A549 (cell line): ENCODE measurements at regions not wholly inside any gene's neighbourhood (a gene's known extent, or its start where the extent isn't known, plus 50 kb on each side); places are given as distances from the start of the nearest gene placed in this dataset.

ENCODE experiments used
- ATAC-seq, 2 experiments: fragments of 200-7000 bp in 1 of 2; fragments of >200 bp in 1 of 2; cut with Nextera tagmentation in 1 of 2; cut with Tn5 transposase in 1 of 2; 3 replicates each; pipeline versions ENCODE4 v1.8.0 to v1.9.1; 2018 to 2020; ENCODE audit warnings: mild to moderate bottlenecking in 1 of 2, moderate library complexity in 1 of 2
- CTCF ChIA-PET: fragments of 300-600 bp; sonication (Branson Sonifier 250); formaldehyde crosslinking; extraction: SDS; loops from one replicate; lab custom pipeline; 2021; ENCODE audit warnings: antibody characterized with exemption, inconsistent platforms; lab: Yijun Ruan, JAX
- POLR2A ChIA-PET: fragments of 350-600 bp; formaldehyde crosslinking; extraction: SDS; loops from one replicate; lab custom pipeline; 2021; ENCODE audit warnings: antibody characterized with exemption, inconsistent platforms; lab: Yijun Ruan, JAX
- DNase-seq, 2 experiments: peaks; one replicate each; pipeline versions ENCODE4 v3.0.0 to v3.0.0-alpha.2; 2011 to 2016; ENCODE audit warnings: low read depth in 1 of 2, low spot score in 1 of 2
- FAIRE-seq: peaks from 2 replicates; lab custom pipeline; 2011; peaks lifted over from hg19 to GRCh38; lab: Jason Lieb, UNC
- H3K27ac ChIP-seq, 2 experiments: fragments of >200 bp; sonication (Bioruptor Twin); formaldehyde crosslinking; 3 replicates each; pipeline ENCODE4 v1.5.1; 2016 to 2017
- H3K4me1 ChIP-seq: fragments of >200 bp; sonication (Bioruptor Twin); formaldehyde crosslinking; 3 replicates; pipeline ENCODE4 v1.6.1; 2016
- H3K4me2 ChIP-seq: fragments of >200 bp; sonication (Bioruptor Twin); formaldehyde crosslinking; 3 replicates; pipeline ENCODE4 v1.6.1; 2016
- H3K4me3 ChIP-seq: fragments of >200 bp; sonication (Bioruptor Twin); formaldehyde crosslinking; 3 replicates; pipeline ENCODE4 v1.5.1; 2016
- H3K9me3 ChIP-seq: fragments of >200 bp; sonication (Bioruptor Twin); formaldehyde crosslinking; 3 replicates; pipeline ENCODE4 v1.6.1; 2016
- CBX2 ChIP-seq: fragments of 200-600 bp; sonication (generic); IDR thresholded peaks from 2 replicates; pipeline ENCODE4 v1.6.1; 2016; ENCODE audit warnings: low read depth, mild to moderate bottlenecking, borderline replicate concordance
- CBX8 ChIP-seq: fragments of 200-600 bp; sonication (generic); IDR thresholded peaks from 2 replicates; pipeline ENCODE4 v1.6.1; 2016
- CEBPB ChIP-seq, 2 experiments: fragments of >200 bp in 1 of 2; sonication (Bioruptor Twin) in 1 of 2; formaldehyde crosslinking in 1 of 2; IDR thresholded peaks; 2 replicates each; pipeline ENCODE4 v1.6.1; 2012 to 2016
- CHD2 ChIP-seq: fragments of 150-350 bp; IDR thresholded peaks from 2 replicates; pipeline ENCODE4 v1.6.1; 2014; ENCODE audit warnings: low read length; ENCODE audit not compliant: partially characterized antibody
- EHF ChIP-seq: fragments of 250-450 bp; sonication (Bioruptor Pico); IDR thresholded peaks from 2 replicates; pipeline ENCODE4 v1.5.0; 2020; ENCODE audit warnings: mild to moderate bottlenecking
- EP300 ChIP-seq, 2 experiments: fragments of >200 bp; sonication (Bioruptor Twin); formaldehyde crosslinking; IDR thresholded peaks; 2 replicates in 1 of 2; 3 replicates in 1 of 2; pipeline ENCODE4 v1.6.1; 2016 to 2017
- FOSB ChIP-seq: fragments of 250-450 bp; sonication (Bioruptor Pico); IDR thresholded peaks from 2 replicates; pipeline ENCODE4 v1.5.0; 2020; ENCODE audit warnings: mild to moderate bottlenecking, moderate library complexity
- FOSL2 ChIP-seq, 2 experiments: fragments of 450-650 bp in 1 of 2; fragments of >200 bp in 1 of 2; sonication (Bioruptor Twin) in 1 of 2; formaldehyde crosslinking; IDR thresholded peaks; 2 replicates each; pipeline versions ENCODE4 v1.5.0 to v1.6.1; 2016 to 2020; ENCODE audit warnings: mild to moderate bottlenecking in 1 of 2, moderate library complexity in 1 of 2
- GATA3 ChIP-seq: IDR thresholded peaks from 2 replicates; pipeline ENCODE4 v1.6.1; 2012; ENCODE audit warnings: borderline replicate concordance
- HDAC2 ChIP-seq: fragments of 200-600 bp; sonication (generic); IDR thresholded peaks from 2 replicates; pipeline ENCODE4 v1.6.1; 2016
- HOXB13 ChIP-seq: fragments of 250-450 bp; sonication (Bioruptor Pico); IDR thresholded peaks from 2 replicates; pipeline ENCODE4 v1.5.0; 2020; ENCODE audit warnings: low read depth, mild to moderate bottlenecking, moderate library complexity
- MAFK ChIP-seq: fragments of 450-650 bp; IDR thresholded peaks from 2 replicates; pipeline ENCODE4 v1.6.1; 2014; ENCODE audit not compliant: partially characterized antibody
- MAZ ChIP-seq: fragments of 150-350 bp; IDR thresholded peaks from 2 replicates; pipeline ENCODE4 v1.6.1; 2014; ENCODE audit warnings: antibody characterized with exemption, low read depth, low read length, borderline replicate concordance
- MYC ChIP-seq: IDR thresholded peaks from 2 replicates; pipeline ENCODE4 v1.6.1; 2012; ENCODE audit warnings: mild to moderate bottlenecking, inconsistent platforms, low read length, improper control_type of control experiment, borderline replicate concordance
- NFE2L2 ChIP-seq: fragments of 150-350 bp; conservative IDR thresholded peaks from 2 replicates; pipeline ENCODE4 v1.6.1; 2014; ENCODE audit warnings: low read length
- NPAS2 ChIP-seq: fragments of 250-450 bp; sonication (Bioruptor Pico); IDR thresholded peaks from 2 replicates; pipeline ENCODE4 v1.8.0; 2022; ENCODE audit warnings: mild to moderate bottlenecking, moderate library complexity, borderline replicate concordance
- NR3C1 ChIP-seq: fragments of >200 bp; sonication (Bioruptor Twin); formaldehyde crosslinking; IDR thresholded peaks from 3 replicates; pipeline ENCODE4 v1.6.1; 2017
- POLR2AphosphoS2 ChIP-seq: conservative IDR thresholded peaks from 2 replicates; pipeline ENCODE4 v1.6.1; 2012; ENCODE audit warnings: low read length, improper control_type of control experiment, inconsistent platforms
- RCOR1 ChIP-seq: fragments of 150-350 bp; IDR thresholded peaks from 2 replicates; pipeline ENCODE4 v1.6.1; 2014; ENCODE audit warnings: antibody characterized with exemption, low read length, low read depth
- SMC3 ChIP-seq: fragments of >200 bp; sonication (Bioruptor Twin); formaldehyde crosslinking; IDR thresholded peaks from 3 replicates; pipeline ENCODE4 v1.6.1; 2018; ENCODE audit warnings: inconsistent platforms
- SREBF2 ChIP-seq: fragments of 450-650 bp; IDR thresholded peaks from 2 replicates; pipeline ENCODE4 v1.6.1; 2014; ENCODE audit warnings: mild to moderate bottlenecking, moderate library complexity
- TP53 ChIP-seq: fragments of 250-450 bp; sonication (Bioruptor Pico); IDR thresholded peaks from 2 replicates; pipeline ENCODE4 v1.5.0; 2021; ENCODE audit warnings: mild to moderate bottlenecking, moderate library complexity
- ZC3H11A ChIP-seq: fragments of 450-650 bp; IDR thresholded peaks from 2 replicates; pipeline ENCODE4 v1.6.1; 2014; ENCODE audit warnings: antibody characterized with exemption, mild to moderate bottlenecking
- ZNF302 ChIP-seq: fragments of 250-450 bp; sonication (Bioruptor Pico); IDR thresholded peaks from 2 replicates; pipeline ENCODE4 v1.9.0; 2021; ENCODE audit warnings: inconsistent platforms, mild to moderate bottlenecking, moderate library complexity
- WGBS: methylation state at CpG from one replicate; pipeline ENCODE4 v1.1.6; 2017; ENCODE audit errors: missing lambda C conversion rate; 5-methylcytosine and 5-hydroxymethylcytosine counted together
- TF ChIP-seq, protein P1 (sequence below): fragments of 250-450 bp; sonication (Bioruptor Pico); IDR thresholded peaks from 2 replicates; pipeline ENCODE4 v1.5.0; 2020; ENCODE audit warnings: low read depth, mild to moderate bottlenecking, moderate library complexity
- TF ChIP-seq, protein P2 (sequence below): fragments of 150-350 bp; IDR thresholded peaks from 2 replicates; pipeline ENCODE4 v1.6.1; 2014; ENCODE audit warnings: low read depth, mild to moderate bottlenecking, low read length
- TF ChIP-seq, protein P3 (sequence below): fragments of 450-650 bp; IDR thresholded peaks from 2 replicates; pipeline ENCODE4 v1.6.1; 2014; ENCODE audit warnings: antibody characterized with exemption

DNA sequence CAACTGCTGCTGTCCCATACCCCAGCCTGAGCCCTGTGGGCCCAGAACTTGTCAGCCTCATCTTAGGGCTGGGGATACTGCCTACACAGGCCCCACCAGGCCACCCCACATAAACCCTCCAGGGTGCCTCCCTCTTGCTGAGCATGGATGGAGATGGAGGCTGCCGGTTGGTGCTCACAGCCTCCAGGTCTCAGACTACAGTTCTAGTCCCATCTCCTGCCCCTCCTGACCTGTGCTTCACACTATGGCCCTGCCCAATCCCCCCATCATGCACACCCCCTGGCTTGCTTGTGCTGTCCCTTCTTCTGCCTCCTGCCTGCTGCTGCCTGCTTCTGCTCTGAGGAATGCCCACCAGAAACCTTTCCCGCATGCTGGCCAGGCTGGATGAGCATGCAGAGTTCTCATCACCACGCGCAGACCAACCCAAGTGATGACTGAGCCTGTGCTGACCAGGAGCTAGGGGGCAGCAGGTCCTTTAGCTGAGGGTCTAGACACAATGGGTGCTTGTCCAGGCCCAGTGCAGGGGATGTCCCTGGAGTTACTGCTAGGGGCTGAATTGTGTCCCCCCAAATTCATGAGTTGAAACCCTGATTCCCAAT is 138.4 kb upstream of the HS6ST1 start:
- POLR2A ChIA-PET, result no interaction called here
- DNase-seq, result no peak
- CTCF ChIA-PET, result no interaction called here
- Histone ChIP-seq H3K4me1 (no peaks in the 10 kb centered on the region), H3K4me3 (no peak overlapping the region), H3K4me2 (no peak overlapping the region), H3K9me3 (0 out of 3 replicates have a peak, but pooled peaks cover 4% of the 10 kb centered on the region), H3K27ac (no peak overlapping the region)
- no peak for FAIRE-seq
- WGBS, result 100% methylated on average over 1 of the region's 4 CpGs
- TF ChIP-seq SMC3 (no peak), CBX8 (no peak), CHD2 (no peak), POLR2AphosphoS2 (no peak), NFE2L2 (no peak), CEBPB (IDR thresholded peaks at IDR 0.05) (no peak), MAFK (no peak), MAZ (no peak), GATA3 (no peak), HDAC2 (no peak), NPAS2 (CRISPR knock-in tag) (no peak)
- TF ChIP-seq, protein P1, sequence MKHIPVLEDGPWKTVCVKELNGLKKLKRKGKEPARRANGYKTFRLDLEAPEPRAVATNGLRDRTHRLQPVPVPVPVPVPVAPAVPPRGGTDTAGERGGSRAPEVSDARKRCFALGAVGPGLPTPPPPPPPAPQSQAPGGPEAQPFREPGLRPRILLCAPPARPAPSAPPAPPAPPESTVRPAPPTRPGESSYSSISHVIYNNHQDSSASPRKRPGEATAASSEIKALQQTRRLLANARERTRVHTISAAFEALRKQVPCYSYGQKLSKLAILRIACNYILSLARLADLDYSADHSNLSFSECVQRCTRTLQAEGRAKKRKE (CRISPR knock-in tag), result no peak
- TF ChIP-seq, protein P2, sequence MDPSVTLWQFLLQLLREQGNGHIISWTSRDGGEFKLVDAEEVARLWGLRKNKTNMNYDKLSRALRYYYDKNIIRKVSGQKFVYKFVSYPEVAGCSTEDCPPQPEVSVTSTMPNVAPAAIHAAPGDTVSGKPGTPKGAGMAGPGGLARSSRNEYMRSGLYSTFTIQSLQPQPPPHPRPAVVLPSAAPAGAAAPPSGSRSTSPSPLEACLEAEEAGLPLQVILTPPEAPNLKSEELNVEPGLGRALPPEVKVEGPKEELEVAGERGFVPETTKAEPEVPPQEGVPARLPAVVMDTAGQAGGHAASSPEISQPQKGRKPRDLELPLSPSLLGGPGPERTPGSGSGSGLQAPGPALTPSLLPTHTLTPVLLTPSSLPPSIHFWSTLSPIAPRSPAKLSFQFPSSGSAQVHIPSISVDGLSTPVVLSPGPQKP, result no peak
- ATAC-seq, result no peak

DNA sequence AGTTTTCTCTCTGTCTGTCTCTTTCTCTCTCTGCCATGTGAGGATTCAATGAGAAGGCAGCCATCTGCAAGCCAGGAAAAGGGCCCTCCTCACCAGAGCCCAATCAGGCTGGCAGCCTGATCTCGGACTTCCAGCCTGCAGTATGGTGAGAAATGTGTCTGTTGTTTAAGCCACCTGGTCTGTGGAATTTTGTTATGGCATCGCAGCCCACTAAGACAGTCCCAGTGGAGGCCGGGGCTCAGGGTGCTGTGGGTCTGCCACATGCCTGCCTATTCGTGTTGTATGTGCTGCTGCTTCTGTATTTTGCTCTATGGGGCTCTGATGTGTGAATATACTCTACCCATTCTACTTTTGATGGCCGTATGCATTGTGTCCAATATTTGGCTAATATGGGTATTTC is 139.0 kb upstream of the HS6ST1 start:
- Histone ChIP-seq H3K27ac (no peak overlapping the region), H3K4me1 (no peaks in the 10 kb centered on the region), H3K4me2 (no peak overlapping the region), H3K4me3 (no peak overlapping the region)
- ATAC-seq (no peak), DNase-seq (no peak), FAIRE-seq (no peak)
- POLR2A ChIA-PET, result no interaction called here
- TF ChIP-seq CBX8 (no peak), RCOR1 (no peak), ZNF302 (no peak)
- TF ChIP-seq, all 56 proteins: peak for 0
- WGBS, result 31% methylated on average over 5 of the region's 5 CpGs
- CTCF ChIA-PET, result no interaction called here
- H3K9me3 ChIP-seq, result 0 out of 3 replicates have a peak, but pooled peaks cover 4% of the 10 kb centered on the region

DNA sequence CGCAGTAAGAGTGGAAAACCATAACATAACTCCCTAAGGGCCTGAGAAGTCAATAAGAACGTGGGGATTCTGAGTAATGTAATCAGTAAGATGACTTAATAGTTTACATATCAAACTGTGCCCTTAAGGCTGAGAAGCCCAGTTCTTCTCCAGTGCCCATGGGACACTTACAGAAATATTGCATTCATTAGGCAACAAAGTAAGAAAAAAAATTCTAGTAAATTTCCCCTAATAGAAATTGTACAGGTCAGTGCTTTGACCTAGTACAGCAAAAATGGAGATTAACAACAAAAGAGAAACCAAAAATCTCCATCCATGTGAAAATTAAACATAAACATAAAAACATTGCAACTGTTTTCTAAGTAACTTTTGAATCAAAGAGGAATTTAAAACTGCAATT is 139.8 kb upstream of the HS6ST1 start:
- ATAC-seq, result no peak; a peak in 1 of 6 replicates
- no peak for DNase-seq

More for the DNA sequence above, 139.8 kb upstream of the HS6ST1 start:
- WGBS, result 0% methylated on average over 2 of the region's 2 CpGs
- H3K4me3 ChIP-seq, result no peak overlapping the region
- H3K9me3 ChIP-seq, result 0 out of 3 replicates have a peak, but pooled peaks cover 4% of the 10 kb centered on the region
- CTCF ChIA-PET, result no interaction called here
- TF ChIP-seq NR3C1 (no peak), EP300 (IDR thresholded peaks at IDR 0.05) (no peak), FOSL2 (IDR thresholded peaks at IDR 0.05) (no peak), FOSL2 (CRISPR knock-in tag; IDR thresholded peaks at IDR 0.05) (no peak), TP53 (no peak), FOSB (CRISPR knock-in tag) (no peak), EHF (CRISPR knock-in tag) (no peak), CBX2 (no peak), SREBF2 (no peak), HOXB13 (CRISPR knock-in tag) (no peak), NPAS2 (CRISPR knock-in tag) (no peak), MAZ (no peak), ZC3H11A (no peak), CBX8 (no peak), MYC (no peak)
- TF ChIP-seq, protein P3, sequence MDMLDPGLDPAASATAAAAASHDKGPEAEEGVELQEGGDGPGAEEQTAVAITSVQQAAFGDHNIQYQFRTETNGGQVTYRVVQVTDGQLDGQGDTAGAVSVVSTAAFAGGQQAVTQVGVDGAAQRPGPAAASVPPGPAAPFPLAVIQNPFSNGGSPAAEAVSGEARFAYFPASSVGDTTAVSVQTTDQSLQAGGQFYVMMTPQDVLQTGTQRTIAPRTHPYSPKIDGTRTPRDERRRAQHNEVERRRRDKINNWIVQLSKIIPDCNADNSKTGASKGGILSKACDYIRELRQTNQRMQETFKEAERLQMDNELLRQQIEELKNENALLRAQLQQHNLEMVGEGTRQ, result no peak
- no peaks in the 10 kb centered on the region for H3K4me1 ChIP-seq
- no peak overlapping the region for H3K27ac ChIP-seq
- FAIRE-seq, result no peak
- POLR2A ChIA-PET, result no interaction called here
- no peak overlapping the region for H3K4me2 ChIP-seq
